Upper lobe of right lung (tissue), 1 donor: ENCODE measurements at regions not wholly inside any gene's neighbourhood (a gene's known extent, or its start where the extent isn't known, plus 50 kb on each side); places are given as distances from the start of the nearest gene placed in this dataset.

Experiments used
- ATAC-seq: fragments of 200-7000 bp; cut with Tn5 transposase; one replicate; pipeline ENCODE4 v1.9.1; 2020; ENCODE audit warnings: mild to moderate bottlenecking, moderate library complexity
- DNase-seq: peaks from one replicate; pipeline ENCODE4 v3.0.0-alpha.2; 2020
- H3K27ac ChIP-seq: fragments of 200-600 bp; one replicate; pipeline ENCODE4 v1.8.0; 2022
- H3K27me3 ChIP-seq: fragments of 200-600 bp; one replicate; pipeline ENCODE4 v1.8.0; 2022; ENCODE audit warnings: mild to moderate bottlenecking
- H3K36me3 ChIP-seq: fragments of 200-600 bp; one replicate; pipeline ENCODE4 v1.8.0; 2022
- H3K4me1 ChIP-seq: fragments of 200-600 bp; one replicate; pipeline ENCODE4 v1.8.0; 2022
- H3K4me3 ChIP-seq: fragments of 200-600 bp; one replicate; pipeline ENCODE4 v1.8.0; 2022; ENCODE audit warnings: mild to moderate bottlenecking
- H3K9me3 ChIP-seq: fragments of 200-600 bp; one replicate; pipeline ENCODE4 v1.8.0; 2022
- intact Hi-C: fragments of 100-400 bp; cut with DNase I; formaldehyde crosslinking; loops from one replicate; pipeline ENCODE4 v1.11.0; 2022
- TF ChIP-seq, protein P1 (sequence below): fragments of 200-600 bp; IDR thresholded peaks from one replicate; pipeline ENCODE4 v1.8.0; 2022; ENCODE audit warnings: antibody characterized with exemption
- donor health status: DM: no; HTN: yes; CAD: no; lungs with severe emphysema.

GRCh38 chr6:141744194-141744925, 388.4 kb upstream of the GJE1 start:
- Histone ChIP-seq H3K4me1 (no peaks in the 10 kb centered on the region), H3K4me3 (no peak overlapping the region), H3K36me3 (no peaks in the 10 kb centered on the region), H3K27me3 (no peaks in the 10 kb centered on the region), H3K27ac (no peak overlapping the region), H3K9me3 (no peaks in the 10 kb centered on the region)
- TF ChIP-seq, protein P1, sequence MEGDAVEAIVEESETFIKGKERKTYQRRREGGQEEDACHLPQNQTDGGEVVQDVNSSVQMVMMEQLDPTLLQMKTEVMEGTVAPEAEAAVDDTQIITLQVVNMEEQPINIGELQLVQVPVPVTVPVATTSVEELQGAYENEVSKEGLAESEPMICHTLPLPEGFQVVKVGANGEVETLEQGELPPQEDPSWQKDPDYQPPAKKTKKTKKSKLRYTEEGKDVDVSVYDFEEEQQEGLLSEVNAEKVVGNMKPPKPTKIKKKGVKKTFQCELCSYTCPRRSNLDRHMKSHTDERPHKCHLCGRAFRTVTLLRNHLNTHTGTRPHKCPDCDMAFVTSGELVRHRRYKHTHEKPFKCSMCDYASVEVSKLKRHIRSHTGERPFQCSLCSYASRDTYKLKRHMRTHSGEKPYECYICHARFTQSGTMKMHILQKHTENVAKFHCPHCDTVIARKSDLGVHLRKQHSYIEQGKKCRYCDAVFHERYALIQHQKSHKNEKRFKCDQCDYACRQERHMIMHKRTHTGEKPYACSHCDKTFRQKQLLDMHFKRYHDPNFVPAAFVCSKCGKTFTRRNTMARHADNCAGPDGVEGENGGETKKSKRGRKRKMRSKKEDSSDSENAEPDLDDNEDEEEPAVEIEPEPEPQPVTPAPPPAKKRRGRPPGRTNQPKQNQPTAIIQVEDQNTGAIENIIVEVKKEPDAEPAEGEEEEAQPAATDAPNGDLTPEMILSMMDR: no peak
- DNase-seq: no peak
- ATAC-seq: no peak
- intact Hi-C loops: no loop called here

GRCh38 chr6:141736104-141736503, 396.6 kb upstream of the GJE1 start:
- ATAC-seq (no peak), DNase-seq (no peak)
- no peaks in the 10 kb centered on the region for H3K9me3 ChIP-seq
- TF ChIP-seq, protein P1: no peak
- H3K4me1 ChIP-seq: no peaks in the 10 kb centered on the region
- H3K27me3 ChIP-seq: no peaks in the 10 kb centered on the region
- intact Hi-C loops: no loop called here
- H3K36me3 ChIP-seq: no peaks in the 10 kb centered on the region
- no peak overlapping the region for H3K27ac ChIP-seq
- no peak overlapping the region for H3K4me3 ChIP-seq

DNA sequence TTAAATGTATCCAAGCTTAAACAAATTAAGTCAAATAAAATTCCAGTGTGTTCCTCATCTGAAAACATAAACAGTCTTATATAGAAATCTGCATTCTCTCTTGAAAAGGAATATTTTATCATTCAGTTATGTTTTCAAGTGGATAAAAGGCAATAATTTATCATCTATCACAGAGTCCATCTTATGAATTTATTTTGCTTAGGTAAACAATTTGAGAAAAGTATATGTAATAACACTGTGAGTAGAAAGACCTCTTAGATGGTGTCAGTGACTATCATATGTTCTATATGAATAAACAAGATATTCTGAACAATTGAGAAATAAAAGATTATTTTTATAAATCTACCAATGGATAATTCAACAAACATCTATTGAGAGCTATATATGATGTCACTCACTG, 397.6 kb upstream of the GJE1 start:
- TF ChIP-seq, protein P1: no peak
- no peak overlapping the region for H3K27ac ChIP-seq
- no peaks in the 10 kb centered on the region for H3K27me3 ChIP-seq
- no peaks in the 10 kb centered on the region for H3K9me3 ChIP-seq
- DNase-seq (no peak), ATAC-seq (no peak)
- intact Hi-C loops: no loop called here
- H3K4me3 ChIP-seq: no peak overlapping the region
- no peaks in the 10 kb centered on the region for H3K36me3 ChIP-seq
- H3K4me1 ChIP-seq: no peaks in the 10 kb centered on the region

DNA sequence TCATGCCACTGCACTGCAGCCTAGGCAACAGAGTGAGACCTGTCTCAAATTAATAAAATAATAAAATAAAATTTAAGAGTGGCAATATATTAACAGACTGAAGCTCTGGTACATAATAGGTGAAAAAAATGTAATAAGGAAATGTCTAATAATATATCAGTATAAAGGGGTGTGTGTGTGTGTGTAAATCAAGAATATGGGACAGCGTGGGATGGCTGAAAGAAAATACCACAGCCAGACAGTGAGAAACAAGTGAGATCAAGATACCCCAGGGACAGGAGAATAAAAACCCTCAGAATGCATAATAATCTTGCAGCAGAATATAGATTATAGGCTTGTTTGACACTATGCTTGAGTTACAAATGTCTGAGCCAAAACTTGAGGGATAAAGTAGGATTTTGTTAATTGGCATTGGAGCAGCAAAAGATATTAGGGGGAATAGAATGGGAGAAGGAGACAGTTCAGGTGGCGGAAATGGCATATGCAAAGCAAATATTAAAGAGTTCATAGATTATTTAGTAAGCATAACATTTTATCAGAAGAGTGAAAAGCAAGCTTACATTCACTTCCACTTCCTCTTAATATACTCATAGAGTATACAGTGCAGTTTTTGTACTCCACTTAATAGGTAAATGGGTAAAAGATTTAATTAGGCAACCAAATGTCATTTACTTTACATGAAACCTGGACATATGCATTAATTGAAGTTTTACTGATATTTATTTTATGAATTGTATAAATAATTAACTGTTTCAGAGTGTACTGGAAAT, 398.5 kb upstream of the GJE1 start:
- intact Hi-C loops: no loop called here

DNA sequence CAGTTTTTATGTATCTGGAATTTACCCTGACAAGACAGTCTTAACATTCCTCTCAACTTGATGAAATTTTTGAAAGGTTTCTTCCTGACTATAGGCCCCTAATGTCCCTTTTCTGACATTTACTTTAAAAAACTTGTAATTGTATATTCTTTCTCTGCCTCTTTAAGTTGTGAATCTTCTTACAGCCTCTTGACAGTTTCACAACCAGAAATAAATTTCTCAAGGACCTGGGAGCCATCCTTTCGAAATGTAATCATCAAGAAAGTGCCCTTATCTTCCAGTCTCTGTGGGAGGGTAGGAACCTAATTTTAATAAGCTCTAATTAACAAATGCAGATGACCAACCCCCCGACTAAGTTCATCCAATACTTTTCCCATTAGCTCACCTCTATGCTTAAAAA, 403.6 kb upstream of the GJE1 start:
- Histone ChIP-seq H3K27me3 (no peaks in the 10 kb centered on the region), H3K36me3 (no peaks in the 10 kb centered on the region), H3K4me3 (no peak overlapping the region), H3K9me3 (no peaks in the 10 kb centered on the region), H3K4me1 (no peaks in the 10 kb centered on the region), H3K27ac (no peak overlapping the region)
- DNase-seq (no peak), ATAC-seq (no peak)
- intact Hi-C loops: no loop called here
- TF ChIP-seq, protein P1: no peak

More for the DNA sequence above, 398.5 kb upstream of the GJE1 start:
- no peak overlapping the region for H3K4me3 ChIP-seq
- ATAC-seq: no peak
- H3K9me3 ChIP-seq: no peaks in the 10 kb centered on the region
- H3K27me3 ChIP-seq: no peaks in the 10 kb centered on the region
- DNase-seq: no peak
- no peak overlapping the region for H3K27ac ChIP-seq
- TF ChIP-seq, protein P1: no peak
- no peaks in the 10 kb centered on the region for H3K4me1 ChIP-seq
- no peaks in the 10 kb centered on the region for H3K36me3 ChIP-seq
